Muscle of leg (tissue), 3 donors: ENCODE measurements at regions not wholly inside any gene's neighbourhood (a gene's known extent, or its start where the extent isn't known, plus 50 kb on each side); places are given as distances from the start of the nearest gene placed in this dataset.

Source experiments
- DNase-seq: peaks from one replicate; pipeline ENCODE4 v3.0.0; 2013
- H3K27ac ChIP-seq: one replicate; pipeline ENCODE4 v1.5.1; 2013; ENCODE audit warnings: mild to moderate bottlenecking, low read length, control low read depth
- H3K27me3 ChIP-seq: one replicate; pipeline ENCODE4 v1.6.1; 2013; ENCODE audit warnings: low read length; ENCODE audit not compliant: control insufficient read depth, insufficient read depth
- H3K36me3 ChIP-seq: one replicate; pipeline ENCODE4 v1.6.1; 2013; ENCODE audit warnings: low read length; ENCODE audit not compliant: control insufficient read depth, insufficient read depth
- H3K4me1 ChIP-seq: one replicate; pipeline ENCODE4 v1.6.1; 2013; ENCODE audit warnings: low read length; ENCODE audit not compliant: control insufficient read depth, insufficient read depth
- H3K4me3 ChIP-seq: one replicate; pipeline ENCODE4 v1.5.1; 2013; ENCODE audit warnings: low read length, control low read depth
- H3K9me3 ChIP-seq: replicated peaks from 2 replicates; pipeline ENCODE4 v1.6.1; 2013; ENCODE audit warnings: low read depth, low read length; ENCODE audit not compliant: control insufficient read depth
- WGBS: methylation state at CpG from one replicate; pipeline ENCODE4 v1.1.5; 2013; ENCODE audit warnings: missing lambda C conversion rate; ENCODE audit not compliant: insufficient coverage; 5-methylcytosine and 5-hydroxymethylcytosine counted together

DNA sequence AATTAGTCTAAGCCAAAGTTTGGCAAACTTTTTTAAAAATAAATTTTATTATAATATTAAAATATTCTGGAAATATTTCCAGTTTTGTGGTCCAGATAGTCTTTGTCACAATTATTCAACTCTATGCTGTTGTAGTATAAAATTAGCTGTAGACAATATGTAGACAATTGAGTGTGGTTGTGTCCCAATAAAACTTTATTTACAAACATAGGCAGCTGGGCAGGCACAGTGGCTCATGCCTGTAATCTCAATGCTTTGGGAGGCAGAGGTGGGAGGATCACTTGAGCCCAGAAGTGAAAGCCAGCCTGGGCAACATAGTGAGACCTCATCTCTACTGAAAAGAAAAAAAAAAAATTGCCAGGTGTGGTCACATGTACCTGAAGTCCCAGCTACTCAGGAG, 150.5 kb upstream of the EPB41L4A start:
- H3K4me3 ChIP-seq: no peak overlapping the region
- H3K9me3 ChIP-seq: no peaks in the 10 kb centered on the region
- no peak for DNase-seq
- H3K4me1 ChIP-seq: no peaks in the 10 kb centered on the region
- no peaks in the 10 kb centered on the region for H3K27me3 ChIP-seq
- no peak overlapping the region for H3K27ac ChIP-seq
- no peaks in the 10 kb centered on the region for H3K36me3 ChIP-seq

DNA sequence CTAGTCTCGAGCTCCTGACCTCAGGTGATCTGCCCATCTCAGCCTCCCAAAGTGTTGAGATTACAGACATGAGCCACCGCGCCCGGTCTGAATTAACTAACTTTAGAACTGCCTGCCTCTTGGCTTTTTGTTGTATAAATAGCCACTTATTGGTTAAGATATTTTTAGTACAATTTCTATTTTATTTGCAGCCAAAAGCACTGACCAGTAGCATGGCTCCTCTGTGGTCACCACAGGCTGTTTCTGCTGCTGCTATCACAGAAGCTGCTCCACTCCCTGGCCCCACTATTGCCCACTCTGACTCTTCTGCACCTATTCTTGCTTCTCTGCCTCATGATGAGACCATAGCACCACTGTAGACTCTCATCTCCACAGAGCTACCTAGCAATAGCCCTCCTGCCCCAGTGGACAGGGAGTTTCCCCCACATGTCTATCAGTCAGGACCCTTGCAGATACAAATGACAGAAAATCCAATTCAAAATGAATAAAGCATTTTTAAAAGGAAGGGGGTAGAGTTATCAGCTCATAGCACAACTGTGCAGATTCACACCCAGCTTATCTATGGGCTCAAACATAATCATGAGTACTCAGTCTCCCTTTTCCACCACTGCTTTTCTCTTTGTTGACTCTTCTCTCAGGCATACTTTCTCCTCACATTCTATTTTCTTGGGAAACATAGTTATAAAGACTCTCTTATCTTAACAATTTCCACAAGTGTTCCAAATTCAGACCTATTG, 151.8 kb upstream of the EPB41L4A start:
- WGBS: no CpG with 5 or more reads among the region's 4 CpGs
- H3K27ac ChIP-seq: no peak overlapping the region
- H3K27me3 ChIP-seq: no peaks in the 10 kb centered on the region
- no peaks in the 10 kb centered on the region for H3K9me3 ChIP-seq
- no peak overlapping the region for H3K4me3 ChIP-seq
- DNase-seq: no peak
- peaks cover 2% of the 10 kb centered on the region for H3K4me1 ChIP-seq
- H3K36me3 ChIP-seq: no peaks in the 10 kb centered on the region

DNA sequence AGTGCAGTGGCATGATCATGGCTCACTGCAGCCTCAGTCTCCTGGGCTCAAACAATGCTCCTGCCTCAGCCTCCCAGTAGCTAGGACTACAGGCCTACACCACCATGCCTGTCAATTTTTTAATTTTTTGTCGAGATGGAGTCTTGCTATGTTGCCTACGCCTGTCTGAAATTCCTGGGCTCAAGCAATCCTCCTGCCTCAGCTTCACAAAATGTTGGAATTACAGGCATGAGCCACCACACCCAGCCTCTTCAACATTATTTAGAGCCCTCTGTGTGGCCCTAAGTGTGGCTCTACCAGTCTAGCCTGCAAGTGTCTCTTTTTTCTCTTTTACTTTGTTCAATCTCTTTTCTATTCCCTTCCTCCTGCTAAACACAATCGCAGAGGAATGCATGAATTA, 154.4 kb upstream of the EPB41L4A start:
- H3K36me3 ChIP-seq: no peaks in the 10 kb centered on the region
- no peaks in the 10 kb centered on the region for H3K9me3 ChIP-seq
- no peak overlapping the region for H3K4me3 ChIP-seq
- H3K27me3 ChIP-seq: no peaks in the 10 kb centered on the region
- H3K27ac ChIP-seq: no peak overlapping the region
- H3K4me1 ChIP-seq: peaks cover 10% of the 10 kb centered on the region
- 90% methylated on average over 2 of the region's 3 CpGs for WGBS
- DNase-seq: no peak

DNA sequence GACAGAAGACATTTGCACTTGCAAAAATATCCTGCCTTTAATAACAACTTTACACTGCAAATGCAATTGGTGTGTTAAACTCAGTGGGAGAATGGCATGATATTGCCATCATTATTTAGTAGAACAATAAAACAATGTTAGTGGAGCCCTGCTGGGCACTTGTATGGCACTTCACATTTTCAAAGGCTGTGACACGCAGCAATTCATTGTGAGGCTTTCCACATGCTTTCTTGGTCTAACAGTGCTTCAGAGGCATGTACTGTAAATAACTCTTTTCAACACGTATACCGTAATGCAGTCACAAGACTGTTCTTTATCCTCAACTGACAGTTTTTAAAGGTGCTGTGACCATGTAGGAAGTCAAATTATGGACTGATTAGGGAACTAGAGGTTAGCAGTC, 155.5 kb upstream of the EPB41L4A start:
- peaks cover 10% of the 10 kb centered on the region for H3K4me1 ChIP-seq
- H3K27me3 ChIP-seq: no peaks in the 10 kb centered on the region
- DNase-seq: no peak
- H3K9me3 ChIP-seq: no peaks in the 10 kb centered on the region
- H3K36me3 ChIP-seq: no peaks in the 10 kb centered on the region
- no peak overlapping the region for H3K27ac ChIP-seq
- no peak overlapping the region for H3K4me3 ChIP-seq
- no CpG with 5 or more reads among the region's 3 CpGs for WGBS

DNA sequence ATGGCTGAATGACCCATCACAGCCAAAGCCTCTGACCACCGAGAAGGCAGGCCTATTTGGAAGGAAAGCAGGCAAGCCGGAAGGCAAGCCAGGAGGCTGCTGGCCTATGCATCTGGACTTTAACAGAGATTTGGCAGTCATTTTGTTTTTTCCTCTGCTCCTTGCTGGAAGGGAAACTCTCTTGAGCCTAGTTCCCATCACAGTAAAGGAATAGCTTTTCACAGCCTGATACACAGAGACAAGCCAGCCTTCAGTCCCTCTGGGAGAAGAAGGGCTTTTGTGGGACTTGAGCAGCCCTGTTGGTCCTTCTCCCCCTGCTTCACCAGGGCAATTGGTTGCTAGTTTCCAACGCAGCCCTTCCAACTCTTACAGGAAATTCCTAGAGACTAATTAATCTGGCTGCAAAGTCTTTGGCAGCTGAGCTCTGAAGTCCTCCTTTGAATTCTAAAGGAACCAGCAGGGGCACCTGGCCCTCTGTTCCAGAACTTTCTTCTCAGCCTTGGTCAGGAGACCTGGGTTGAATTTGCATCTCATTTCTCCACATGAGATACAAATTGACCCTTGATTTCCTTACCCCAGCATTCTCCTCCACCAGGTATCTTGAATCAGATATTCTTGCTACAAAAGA, 157.3 kb upstream of the EPB41L4A start:
- Histone ChIP-seq H3K27me3 (no peaks in the 10 kb centered on the region), H3K36me3 (no peaks in the 10 kb centered on the region), H3K4me1 (peaks cover 10% of the 10 kb centered on the region), H3K27ac (peak overlapping the region; percentile 53), H3K4me3 (no peak overlapping the region), H3K9me3 (no peaks in the 10 kb centered on the region)
- 0% methylated on average over 1 of the region's 3 CpGs for WGBS
- DNase-seq: peak; percentile 88

DNA sequence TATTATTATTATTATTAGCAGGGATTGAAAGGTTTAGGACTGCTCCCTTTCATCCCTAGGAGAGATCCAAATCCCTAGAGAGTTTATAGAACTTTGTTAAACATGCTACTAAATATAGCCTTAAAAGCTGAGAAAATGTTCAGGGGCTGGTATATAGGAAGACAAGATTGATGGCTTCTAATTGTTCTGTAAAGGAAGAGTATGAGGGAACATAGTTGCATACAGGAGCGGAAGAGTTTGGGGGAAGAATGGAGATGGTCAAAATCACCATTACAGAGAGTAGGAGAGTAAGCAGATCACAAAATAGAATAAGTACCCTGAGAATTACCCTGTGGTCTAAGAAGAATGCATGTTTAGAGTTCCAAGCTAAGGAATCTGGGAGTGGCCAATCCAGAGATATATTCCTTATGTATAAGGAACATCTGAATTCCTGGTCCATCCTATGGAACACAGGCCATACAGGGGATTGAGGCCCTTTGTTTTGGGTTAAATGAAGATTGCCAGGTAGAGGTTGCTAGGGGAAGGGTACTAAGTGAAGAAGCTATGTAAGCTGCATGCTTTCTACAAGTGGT, 158.0 kb upstream of the APC start:
- no peak overlapping the region for H3K4me3 ChIP-seq
- H3K27ac ChIP-seq: no peak overlapping the region
- DNase-seq: no peak
- H3K9me3 ChIP-seq: no peaks in the 10 kb centered on the region
- H3K27me3 ChIP-seq: no peaks in the 10 kb centered on the region
- peaks cover 13% of the 10 kb centered on the region for H3K4me1 ChIP-seq
- no peaks in the 10 kb centered on the region for H3K36me3 ChIP-seq
- WGBS: no CpG with 5 or more reads among the region's 1 CpG

DNA sequence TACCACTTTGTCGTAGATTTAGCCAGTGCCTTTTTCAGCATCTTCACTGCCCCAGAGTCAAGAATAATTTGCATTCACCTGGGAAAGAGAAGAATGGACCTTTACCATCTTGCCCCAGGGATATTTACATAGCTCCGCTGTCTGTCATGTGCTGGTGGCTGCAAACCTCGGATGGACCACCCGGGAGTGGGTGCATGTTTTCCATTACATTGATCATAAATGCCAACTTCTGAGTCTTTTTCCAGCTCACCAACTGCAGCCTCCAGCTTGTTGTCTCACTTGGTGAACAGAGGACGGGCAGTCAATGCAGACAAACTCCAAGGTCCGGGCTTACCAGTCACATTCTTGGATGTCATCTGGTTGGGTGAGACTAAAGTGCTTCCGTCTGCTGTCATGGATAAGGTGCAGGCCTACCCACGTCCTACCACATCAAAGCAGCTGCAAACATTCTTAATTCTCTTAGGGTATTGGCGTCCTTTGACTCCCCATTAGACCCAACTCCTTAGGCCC, 155.8 kb upstream of the APC start:
- 81% methylated on average over 4 of the region's 9 CpGs for WGBS
- no peak overlapping the region for H3K4me3 ChIP-seq
- no peaks in the 10 kb centered on the region for H3K9me3 ChIP-seq
- no peak for DNase-seq
- no peaks in the 10 kb centered on the region for H3K27me3 ChIP-seq
- peaks cover 3% of the 10 kb centered on the region for H3K4me1 ChIP-seq
- no peaks in the 10 kb centered on the region for H3K36me3 ChIP-seq
- H3K27ac ChIP-seq: no peak overlapping the region

DNA sequence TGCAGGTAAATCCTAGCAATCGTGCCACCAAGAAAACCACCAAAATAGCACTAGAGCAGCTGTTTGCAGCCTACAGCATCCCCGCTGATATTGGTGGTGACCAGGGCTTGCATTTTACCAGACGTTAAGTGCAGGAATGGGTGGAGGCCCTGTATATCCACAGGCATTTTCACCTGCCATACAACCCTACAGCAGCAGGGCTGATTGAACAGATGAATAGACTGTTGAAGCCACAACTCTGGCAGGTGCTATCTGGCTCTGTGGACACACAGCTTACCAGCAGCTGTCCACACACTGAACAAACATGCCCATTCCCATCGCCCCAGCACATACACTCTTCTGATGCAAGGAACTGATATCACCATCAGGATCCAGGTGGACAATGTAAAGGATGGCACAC, 154.5 kb upstream of the APC start:
- Histone ChIP-seq H3K27me3 (no peaks in the 10 kb centered on the region), H3K27ac (no peak overlapping the region), H3K4me3 (no peak overlapping the region), H3K4me1 (peaks cover 3% of the 10 kb centered on the region), H3K9me3 (no peaks in the 10 kb centered on the region), H3K36me3 (no peaks in the 10 kb centered on the region)
- WGBS: 100% methylated on average over 1 of the region's 4 CpGs
- DNase-seq: peak; percentile 8

DNA sequence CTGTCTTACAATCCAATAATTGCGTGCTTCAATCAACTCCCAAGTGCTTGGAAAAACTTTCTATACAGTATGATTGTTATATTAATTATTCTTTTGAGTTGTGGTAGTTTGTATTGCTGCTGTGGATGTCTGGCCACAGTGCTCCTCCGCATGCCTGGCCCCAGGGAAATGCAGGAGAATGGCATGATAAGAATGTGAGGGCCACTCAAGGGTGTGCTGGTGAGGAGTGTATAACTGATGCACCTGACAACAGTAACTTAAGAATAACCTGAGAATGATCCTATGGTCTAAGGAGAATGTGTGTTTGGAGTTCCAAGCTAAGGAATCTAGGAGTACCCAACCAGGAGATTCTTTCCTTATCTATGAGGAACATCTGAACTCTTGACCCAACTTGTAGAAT, 152.9 kb upstream of the APC start:
- H3K27me3 ChIP-seq: no peaks in the 10 kb centered on the region
- H3K27ac ChIP-seq: no peak overlapping the region
- no peak overlapping the region for H3K4me3 ChIP-seq
- H3K9me3 ChIP-seq: no peaks in the 10 kb centered on the region
- WGBS: 63% methylated on average over 1 of the region's 2 CpGs
- DNase-seq: no peak
- peaks cover 3% of the 10 kb centered on the region for H3K4me1 ChIP-seq
- no peaks in the 10 kb centered on the region for H3K36me3 ChIP-seq

DNA sequence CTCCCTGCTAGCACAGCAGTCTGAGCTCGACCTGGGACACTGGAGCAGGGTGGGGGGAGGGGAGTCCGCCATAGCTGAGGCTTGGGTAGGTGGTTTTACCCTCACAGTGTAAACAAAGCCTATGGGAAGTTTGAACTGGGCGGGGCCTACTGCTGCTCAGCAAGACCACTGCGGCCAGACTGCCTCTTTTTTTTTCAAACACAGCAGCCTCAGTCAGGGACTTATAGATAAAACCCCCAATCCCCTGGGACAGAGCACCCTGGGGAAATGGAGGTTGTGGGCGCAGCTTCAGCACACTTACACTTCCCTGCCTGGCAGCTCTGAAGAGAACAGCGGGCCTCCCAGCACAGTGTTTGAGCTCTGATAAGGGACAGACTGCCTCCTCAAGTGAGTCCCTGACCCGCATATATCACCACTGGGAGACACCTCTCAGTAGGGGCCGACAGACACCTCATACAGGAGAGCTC, 151.1 kb upstream of the APC start:
- no peaks in the 10 kb centered on the region for H3K27me3 ChIP-seq
- DNase-seq: no peak
- H3K9me3 ChIP-seq: no peaks in the 10 kb centered on the region

More for the DNA sequence above, 151.1 kb upstream of the APC start:
- Histone ChIP-seq H3K27ac (no peak overlapping the region), H3K4me3 (no peak overlapping the region), H3K36me3 (no peaks in the 10 kb centered on the region), H3K4me1 (peaks cover 3% of the 10 kb centered on the region)
- 77% methylated on average over 5 of the region's 8 CpGs for WGBS
